ENCODE measurements at regions not wholly inside any gene's neighbourhood (a gene's known extent, or its start where the extent isn't known, plus 50 kb on each side); places are given as distances from the start of the nearest gene placed in this dataset.
"Not testable (repeated sequence)": the region's sequence is repeated elsewhere in the genome, so short reads cannot be mapped to it uniquely, and the experiment has no call there.

GRCh38 chr10:3924344-3924743, 139.3 kb upstream of the KLF6 start:
- Histone ChIP-seq H3K4me1 (peaks cover 0 to 39% (median 15%) of the 10 kb centered on the region in 4 donors), H3K27ac (no peak overlapping the region), H3K36me3 (no peaks in the 10 kb centered on the region), H3K4me3 (no peak overlapping the region), H3K27me3 (no peaks in the 10 kb centered on the region), H3K9me3 (no peaks in the 10 kb centered on the region)
- DNase-seq, result no peak
- no peak for TF ChIP-seq CTCF (IDR thresholded peaks at IDR 0.05)
- intact Hi-C loops (cut with DNase I; ENCODE audit: low total_unique reads), result no loop called here

- H3K27ac ChIP-seq, result no peak overlapping the region
- H3K4me3 ChIP-seq, result no peak overlapping the region
- H3K4me1 ChIP-seq, result peaks cover 0 to 26% (median 15%) of the 10 kb centered on the region in 4 donors
- H3K27me3 ChIP-seq, result no peaks in the 10 kb centered on the region
- intact Hi-C loops (cut with DNase I; ENCODE audit: low total_unique reads), result no loop called here
- H3K36me3 ChIP-seq, result no peaks in the 10 kb centered on the region
- no peak for DNase-seq
- peaks cover 0 to 3% (median 0%) of the 10 kb centered on the region in 3 donors for H3K9me3 ChIP-seq
- TF ChIP-seq CTCF (IDR thresholded peaks at IDR 0.05), result no peak
Measured at GRCh38 chr10:3923033-3923432, 138.0 kb upstream of the KLF6 start.

- no peak overlapping the region for H3K27ac ChIP-seq
- no peak for TF ChIP-seq CTCF (IDR thresholded peaks at IDR 0.05)
- no peak for DNase-seq
- H3K36me3 ChIP-seq, result no peaks in the 10 kb centered on the region
- peaks cover 0 to 3% (median 0%) of the 10 kb centered on the region in 3 donors for H3K9me3 ChIP-seq
- H3K4me1 ChIP-seq, result peaks cover 0 to 10% (median 6%) of the 10 kb centered on the region in 4 donors
- intact Hi-C loops (cut with DNase I; ENCODE audit: low total_unique reads), result no loop called here
- no peaks in the 10 kb centered on the region for H3K27me3 ChIP-seq
- H3K4me3 ChIP-seq, result no peak overlapping the region
Measured at GRCh38 chr10:3919709-3920308, 134.8 kb upstream of the KLF6 start.

GRCh38 chr10:3917392-3917791, 132.4 kb upstream of the KLF6 start:
- DNase-seq; H3K36me3 ChIP-seq; H3K4me3 ChIP-seq; H3K27me3 ChIP-seq; H3K27ac ChIP-seq; intact Hi-C loops (cut with DNase I; ENCODE audit: low total_unique reads); H3K9me3 ChIP-seq: not testable (repeated sequence)
- peaks cover 0 to 10% (median 6%) of the 10 kb centered on the region in 4 donors for H3K4me1 ChIP-seq

- intact Hi-C loops (cut with DNase I; ENCODE audit: low total_unique reads), result no loop called here
- no peak overlapping the region for H3K27ac ChIP-seq
Measured at GRCh38 chr10:3914733-3915132, 129.7 kb upstream of the KLF6 start.

More at GRCh38 chr10:3914733-3915132, 129.7 kb upstream of the KLF6 start:
- Histone ChIP-seq H3K4me1 (peaks cover 0 to 13% (median 1%) of the 10 kb centered on the region in 4 donors), H3K9me3 (peaks cover 0 to 3% (median 0%) of the 10 kb centered on the region in 3 donors), H3K4me3 (no peak overlapping the region), H3K36me3 (no peaks in the 10 kb centered on the region), H3K27me3 (no peaks in the 10 kb centered on the region)
- TF ChIP-seq CTCF (IDR thresholded peaks at IDR 0.05), result no peak
- no peak for DNase-seq
